ENCODE measurements at regions not wholly inside any gene's neighbourhood (a gene's known extent, or its start where the extent isn't known, plus 50 kb on each side); places are given as distances from the start of the nearest gene placed in this dataset.

DNA sequence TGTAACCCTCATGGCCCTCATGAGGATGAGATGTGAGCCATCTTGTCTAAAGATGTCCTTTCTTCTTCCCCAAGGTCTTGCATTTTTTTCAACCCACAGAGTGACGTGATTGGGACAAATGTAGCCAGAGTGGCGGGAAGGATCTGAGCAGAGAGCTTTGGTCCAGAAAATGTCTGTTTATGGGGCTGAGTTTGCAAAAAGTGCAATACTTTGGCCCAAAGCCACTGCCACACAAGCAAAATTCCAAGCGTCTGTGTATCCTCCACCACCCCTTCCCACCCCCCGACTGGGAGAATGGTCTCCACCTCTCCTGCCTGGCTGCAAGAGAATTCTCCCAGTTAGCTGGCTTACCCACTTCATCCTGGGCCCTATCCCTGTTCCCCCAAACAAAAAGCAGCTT, 246.9 kb upstream of the LRIG1 start:
- Histone ChIP-seq H3K27ac (ENCODE audit: low read depth, low read length) (no peak overlapping the region), H3K27me3 (ENCODE audit: control insufficient read depth, insufficient read depth, low read length) (no peaks in the 10 kb centered on the region)

DNA sequence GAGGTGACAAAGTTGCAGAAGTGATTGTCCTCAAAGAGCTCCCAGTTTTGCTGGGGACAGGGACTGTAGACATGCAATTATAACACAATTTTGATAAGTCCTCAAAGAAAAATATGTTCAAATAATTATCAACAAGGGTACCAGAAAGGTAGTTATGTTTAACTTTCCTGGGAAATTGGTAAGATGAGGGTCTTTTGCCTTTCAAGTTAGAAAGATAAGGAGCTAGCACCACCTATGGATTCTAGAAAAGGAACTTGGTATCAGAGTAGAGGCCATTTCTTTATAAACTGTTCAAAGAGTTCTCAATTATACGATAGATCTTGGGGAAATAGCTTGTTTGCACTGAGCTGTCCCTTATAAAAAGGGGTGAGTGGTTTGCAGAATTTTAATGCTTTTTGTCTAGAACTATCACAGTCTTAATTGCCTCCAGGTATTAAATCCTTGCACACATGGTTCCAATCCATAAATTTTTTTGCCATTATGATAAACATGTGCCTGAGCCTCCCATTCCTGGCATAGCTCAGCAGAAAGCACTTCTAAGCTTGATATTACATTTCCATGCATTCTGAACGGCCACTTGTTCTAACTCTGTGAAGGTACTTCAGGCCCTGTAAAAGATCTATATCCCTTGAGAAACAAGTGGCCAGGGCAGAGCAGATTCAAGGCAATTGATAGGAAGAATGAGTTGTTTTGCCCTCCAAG, 247.5 kb upstream of the LRIG1 start:
- H3K27me3 ChIP-seq (ENCODE audit: control insufficient read depth, insufficient read depth, low read length): no peaks in the 10 kb centered on the region
- H3K36me3 ChIP-seq (ENCODE audit: control insufficient read depth, insufficient read depth, low read length): no peaks in the 10 kb centered on the region
- H3K27ac ChIP-seq (ENCODE audit: low read depth, low read length): no peak overlapping the region
- no peak overlapping the region for H3K9ac ChIP-seq (ENCODE audit: low read depth, low read length)
- no peaks in the 10 kb centered on the region for H3K4me1 ChIP-seq (ENCODE audit: control insufficient read depth, insufficient read depth, low read length)
- no peak overlapping the region for H3K4me3 ChIP-seq (ENCODE audit: low read depth, low read length)
- H3K9me3 ChIP-seq (ENCODE audit: control insufficient read depth, insufficient read depth, low read length): no peaks in the 10 kb centered on the region

More for the DNA sequence above, 246.9 kb upstream of the LRIG1 start:
- Histone ChIP-seq H3K36me3 (ENCODE audit: control insufficient read depth, insufficient read depth, low read length) (no peaks in the 10 kb centered on the region), H3K9ac (ENCODE audit: low read depth, low read length) (no peak overlapping the region), H3K9me3 (ENCODE audit: control insufficient read depth, insufficient read depth, low read length) (no peaks in the 10 kb centered on the region), H3K4me3 (ENCODE audit: low read depth, low read length) (no peak overlapping the region), H3K4me1 (ENCODE audit: control insufficient read depth, insufficient read depth, low read length) (no peaks in the 10 kb centered on the region)

DNA sequence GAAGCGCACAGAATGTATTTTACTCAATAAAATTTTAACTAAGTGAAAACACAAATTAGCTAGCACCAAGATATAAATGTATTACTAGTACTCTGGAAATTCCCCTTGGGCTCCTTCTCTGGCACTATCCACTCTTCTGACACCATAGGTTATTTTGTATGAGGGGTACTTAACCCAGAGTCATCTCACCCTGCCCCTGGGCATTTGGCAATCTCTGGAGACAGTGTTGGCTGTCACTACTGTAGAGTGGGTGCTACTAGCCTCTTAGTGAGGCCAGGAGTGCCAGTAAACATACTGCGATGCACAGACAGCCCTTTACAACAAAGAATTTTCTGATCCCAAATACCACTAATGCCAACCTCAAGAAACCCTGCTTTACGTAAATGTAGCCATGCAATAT, 246.3 kb upstream of the KBTBD8 start:
- no peaks in the 10 kb centered on the region for H3K9me3 ChIP-seq (ENCODE audit: control insufficient read depth, insufficient read depth, low read length)
- H3K27ac ChIP-seq (ENCODE audit: low read depth, low read length): no peak overlapping the region
- no peaks in the 10 kb centered on the region for H3K4me1 ChIP-seq (ENCODE audit: control insufficient read depth, insufficient read depth, low read length)
- H3K36me3 ChIP-seq (ENCODE audit: control insufficient read depth, insufficient read depth, low read length): no peaks in the 10 kb centered on the region
- no peak overlapping the region for H3K4me3 ChIP-seq (ENCODE audit: low read depth, low read length)
- H3K27me3 ChIP-seq (ENCODE audit: control insufficient read depth, insufficient read depth, low read length): no peaks in the 10 kb centered on the region
- H3K9ac ChIP-seq (ENCODE audit: low read depth, low read length): no peak overlapping the region

DNA sequence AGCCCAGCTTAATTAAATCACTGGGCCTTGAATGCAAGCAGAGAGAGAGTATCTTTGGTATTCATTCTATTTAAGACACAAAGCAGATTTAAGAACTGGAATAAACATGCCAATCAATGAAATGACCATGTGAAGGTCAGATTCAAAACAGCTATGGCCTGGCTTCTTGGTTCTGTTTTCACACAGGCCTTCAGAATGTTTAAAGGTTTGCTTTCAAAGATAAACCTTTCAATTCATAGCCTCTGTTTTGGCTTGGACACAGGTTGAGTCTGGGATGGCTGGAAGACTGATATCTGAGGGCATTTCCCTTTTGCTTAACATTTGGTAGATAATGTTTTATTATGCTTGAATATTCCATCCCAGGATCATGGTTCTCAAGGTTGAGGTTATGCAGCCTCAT, 244.4 kb upstream of the KBTBD8 start:
- no peaks in the 10 kb centered on the region for H3K4me1 ChIP-seq (ENCODE audit: control insufficient read depth, insufficient read depth, low read length)
- H3K27me3 ChIP-seq (ENCODE audit: control insufficient read depth, insufficient read depth, low read length): no peaks in the 10 kb centered on the region
- no peaks in the 10 kb centered on the region for H3K36me3 ChIP-seq (ENCODE audit: control insufficient read depth, insufficient read depth, low read length)
- no peak overlapping the region for H3K9ac ChIP-seq (ENCODE audit: low read depth, low read length)
- no peaks in the 10 kb centered on the region for H3K9me3 ChIP-seq (ENCODE audit: control insufficient read depth, insufficient read depth, low read length)
- no peak overlapping the region for H3K4me3 ChIP-seq (ENCODE audit: low read depth, low read length)
- no peak overlapping the region for H3K27ac ChIP-seq (ENCODE audit: low read depth, low read length)

DNA sequence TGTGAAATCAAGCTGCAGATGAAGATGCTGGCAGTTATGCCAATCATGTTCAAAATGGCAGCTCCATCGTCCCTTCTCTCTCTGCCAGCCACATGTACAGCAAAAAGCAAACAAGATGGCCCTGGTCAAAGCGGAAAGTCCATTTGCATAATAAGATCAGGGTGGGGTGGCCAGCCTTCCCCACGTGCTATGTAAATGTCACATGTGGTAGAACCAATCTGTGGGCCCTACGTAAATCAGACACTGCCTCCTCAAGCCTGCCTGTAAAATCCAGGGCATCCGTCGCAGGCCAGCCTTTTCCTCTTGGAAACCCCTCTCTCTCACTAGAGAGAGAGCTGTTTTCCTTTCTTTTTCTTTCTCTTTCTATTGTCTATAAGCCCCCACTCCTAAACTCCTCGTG, 243.5 kb upstream of the KBTBD8 start:
- Histone ChIP-seq H3K4me1 (ENCODE audit: control insufficient read depth, insufficient read depth, low read length) (no peaks in the 10 kb centered on the region), H3K27me3 (ENCODE audit: control insufficient read depth, insufficient read depth, low read length) (no peaks in the 10 kb centered on the region), H3K9ac (ENCODE audit: low read depth, low read length) (no peak overlapping the region), H3K36me3 (ENCODE audit: control insufficient read depth, insufficient read depth, low read length) (no peaks in the 10 kb centered on the region), H3K27ac (ENCODE audit: low read depth, low read length) (no peak overlapping the region), H3K9me3 (ENCODE audit: control insufficient read depth, insufficient read depth, low read length) (no peaks in the 10 kb centered on the region), H3K4me3 (ENCODE audit: low read depth, low read length) (no peak overlapping the region)

DNA sequence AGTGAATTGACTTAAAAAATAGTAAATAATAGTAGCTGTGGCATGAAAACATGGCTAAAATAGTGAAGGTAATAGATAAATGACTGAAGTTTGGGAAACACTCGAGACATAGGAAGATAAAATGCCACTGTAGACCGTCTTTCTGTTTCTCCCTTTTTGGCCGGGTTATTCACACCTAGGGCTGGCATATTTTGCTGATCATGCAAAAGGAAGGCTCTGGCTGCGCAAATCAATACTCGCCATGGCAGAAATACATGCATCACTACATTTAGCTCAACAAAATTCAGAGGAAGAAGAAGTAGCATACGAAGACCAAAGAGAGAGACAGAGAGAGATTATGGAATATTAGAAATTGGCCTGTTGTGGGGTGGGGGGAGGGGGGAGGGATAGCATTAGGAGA, 242.2 kb upstream of the KBTBD8 start:
- Histone ChIP-seq H3K27ac (ENCODE audit: low read depth, low read length) (no peak overlapping the region), H3K36me3 (ENCODE audit: control insufficient read depth, insufficient read depth, low read length) (no peaks in the 10 kb centered on the region), H3K4me1 (ENCODE audit: control insufficient read depth, insufficient read depth, low read length) (no peaks in the 10 kb centered on the region), H3K27me3 (ENCODE audit: control insufficient read depth, insufficient read depth, low read length) (no peaks in the 10 kb centered on the region), H3K9ac (ENCODE audit: low read depth, low read length) (no peak overlapping the region), H3K9me3 (ENCODE audit: control insufficient read depth, insufficient read depth, low read length) (no peaks in the 10 kb centered on the region), H3K4me3 (ENCODE audit: low read depth, low read length) (no peak overlapping the region)

DNA sequence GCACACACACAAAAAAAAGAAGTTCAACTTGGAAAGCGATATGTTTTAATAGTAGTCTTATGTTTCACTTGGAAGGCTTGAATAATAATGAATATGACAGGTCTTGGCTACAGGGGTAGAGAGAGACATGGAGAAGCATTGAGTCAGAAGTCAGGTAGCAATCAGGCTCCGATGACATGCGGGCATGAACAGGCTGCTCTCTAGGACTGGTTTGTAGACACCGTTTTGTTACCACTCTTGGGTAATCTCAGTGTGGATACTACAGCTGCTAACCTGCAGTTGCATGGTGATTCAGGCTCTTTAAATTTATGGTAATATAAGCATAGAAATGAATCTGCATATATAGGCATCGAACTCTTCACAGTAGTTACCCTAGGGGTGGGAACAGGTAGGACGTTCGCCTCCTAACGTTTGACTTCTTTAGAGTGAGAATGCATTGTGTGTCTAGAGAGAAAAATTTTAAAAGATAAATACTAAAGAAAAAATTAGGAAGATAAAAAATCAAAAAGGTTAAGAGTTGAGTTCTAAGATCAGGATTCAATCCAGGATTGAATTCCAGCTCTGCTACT, 241.6 kb upstream of the KBTBD8 start:
- Histone ChIP-seq H3K4me3 (ENCODE audit: low read depth, low read length) (no peak overlapping the region), H3K9me3 (ENCODE audit: control insufficient read depth, insufficient read depth, low read length) (no peaks in the 10 kb centered on the region), H3K27me3 (ENCODE audit: control insufficient read depth, insufficient read depth, low read length) (no peaks in the 10 kb centered on the region), H3K27ac (ENCODE audit: low read depth, low read length) (no peak overlapping the region), H3K4me1 (ENCODE audit: control insufficient read depth, insufficient read depth, low read length) (no peaks in the 10 kb centered on the region), H3K36me3 (ENCODE audit: control insufficient read depth, insufficient read depth, low read length) (no peaks in the 10 kb centered on the region), H3K9ac (ENCODE audit: low read depth, low read length) (no peak overlapping the region)

DNA sequence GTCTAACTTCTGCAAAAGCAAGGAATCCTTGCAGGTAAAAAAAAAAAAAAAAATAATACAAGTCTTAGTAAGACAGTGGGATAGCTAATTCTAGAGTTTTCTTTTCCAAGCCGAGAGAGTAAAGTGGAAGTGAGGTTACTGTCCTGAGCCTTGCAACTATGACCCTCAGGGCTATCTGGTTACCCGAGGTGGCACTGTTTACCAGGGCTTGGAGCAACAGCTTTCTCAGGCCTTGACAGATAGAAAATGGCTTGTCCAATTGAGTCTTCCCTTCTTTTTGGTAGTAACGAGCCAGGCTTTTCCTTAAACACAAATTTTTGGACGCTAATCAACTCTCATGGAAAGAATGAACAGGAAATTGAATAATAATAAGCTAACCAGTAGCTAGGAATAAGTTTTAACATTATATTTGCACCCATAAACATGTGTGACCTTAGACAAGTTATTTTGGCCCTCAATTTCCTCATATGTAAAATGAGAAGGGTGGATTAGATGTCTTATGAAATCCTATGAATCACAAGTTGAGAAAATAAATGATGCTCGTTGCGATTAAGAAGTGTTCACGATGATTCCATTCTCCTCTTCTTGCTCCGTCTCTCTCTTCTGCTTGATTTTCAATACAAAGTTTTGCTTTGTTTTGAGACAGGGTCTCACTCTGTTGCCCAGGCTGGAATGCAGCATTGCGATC, 236.9 kb upstream of the KBTBD8 start:
- Histone ChIP-seq H3K9ac (ENCODE audit: low read depth, low read length) (no peak overlapping the region), H3K4me1 (ENCODE audit: control insufficient read depth, insufficient read depth, low read length) (no peaks in the 10 kb centered on the region), H3K27me3 (ENCODE audit: control insufficient read depth, insufficient read depth, low read length) (no peaks in the 10 kb centered on the region), H3K4me3 (ENCODE audit: low read depth, low read length) (no peak overlapping the region), H3K9me3 (ENCODE audit: control insufficient read depth, insufficient read depth, low read length) (no peaks in the 10 kb centered on the region), H3K36me3 (ENCODE audit: control insufficient read depth, insufficient read depth, low read length) (no peaks in the 10 kb centered on the region), H3K27ac (ENCODE audit: low read depth, low read length) (no peak overlapping the region)

DNA sequence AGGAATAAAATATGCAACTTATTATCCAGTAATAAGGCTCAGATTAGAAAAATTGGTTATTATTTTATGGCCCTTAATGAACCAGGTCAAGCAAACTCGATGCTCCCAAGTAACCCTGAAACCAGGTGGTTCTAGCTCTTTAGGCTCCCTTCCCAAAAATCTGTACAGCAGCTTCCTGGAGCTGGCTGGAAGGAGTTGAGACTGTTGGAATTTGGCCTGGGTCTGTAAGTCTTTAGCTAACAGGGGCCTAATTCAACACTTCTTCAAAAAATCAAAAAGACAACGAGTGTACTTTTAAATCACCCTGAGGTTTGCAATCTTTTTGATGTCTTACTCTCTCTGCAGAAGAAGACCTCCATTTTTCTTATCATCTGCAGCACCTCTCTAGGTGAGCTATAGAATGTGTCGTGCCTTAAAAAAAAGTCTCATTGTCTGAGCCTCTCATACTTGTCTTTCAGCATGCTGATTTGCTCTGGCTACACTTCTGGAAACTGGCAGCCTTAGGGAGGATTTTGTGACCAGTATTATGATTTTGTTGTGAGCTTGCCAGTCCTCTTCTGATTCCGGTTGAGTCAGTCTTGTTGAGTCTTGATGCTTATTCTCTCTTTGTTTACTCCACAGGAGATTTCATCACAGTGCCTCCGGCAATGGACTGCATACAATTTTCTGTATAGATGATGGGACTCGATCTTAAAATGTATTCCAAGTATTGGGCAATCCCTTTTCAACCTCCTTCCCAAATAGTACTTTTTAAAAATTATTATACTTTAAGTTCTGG, 235.0 kb upstream of the KBTBD8 start:
- H3K36me3 ChIP-seq (ENCODE audit: control insufficient read depth, insufficient read depth, low read length): no peaks in the 10 kb centered on the region
- no peak overlapping the region for H3K4me3 ChIP-seq (ENCODE audit: low read depth, low read length)
- no peaks in the 10 kb centered on the region for H3K4me1 ChIP-seq (ENCODE audit: control insufficient read depth, insufficient read depth, low read length)
- no peaks in the 10 kb centered on the region for H3K9me3 ChIP-seq (ENCODE audit: control insufficient read depth, insufficient read depth, low read length)
- no peak overlapping the region for H3K27ac ChIP-seq (ENCODE audit: low read depth, low read length)
- no peaks in the 10 kb centered on the region for H3K27me3 ChIP-seq (ENCODE audit: control insufficient read depth, insufficient read depth, low read length)
- no peak overlapping the region for H3K9ac ChIP-seq (ENCODE audit: low read depth, low read length)

DNA sequence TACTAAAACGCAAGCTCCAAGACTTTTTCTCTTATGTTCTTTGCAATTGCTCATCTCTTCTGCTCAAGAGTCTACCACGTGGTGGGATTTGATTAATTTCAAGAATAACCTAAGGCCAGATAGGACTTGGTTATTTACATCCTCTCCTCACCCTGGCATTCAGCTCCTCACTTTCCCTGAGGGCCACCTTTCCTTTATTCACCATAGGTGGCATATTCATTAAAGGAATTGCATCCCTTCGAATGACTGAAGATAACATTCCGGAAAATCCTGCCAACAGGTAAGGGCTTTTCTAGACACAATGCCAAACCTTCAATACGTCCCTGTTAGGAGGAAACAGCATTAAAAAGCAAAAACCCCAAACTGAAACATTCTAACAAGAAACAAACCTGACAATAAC, 220.0 kb upstream of the KBTBD8 start:
- Histone ChIP-seq H3K4me1 (ENCODE audit: control insufficient read depth, insufficient read depth, low read length) (peaks cover 14% of the 10 kb centered on the region), H3K27me3 (ENCODE audit: control insufficient read depth, insufficient read depth, low read length) (no peaks in the 10 kb centered on the region), H3K27ac (ENCODE audit: low read depth, low read length) (no peak overlapping the region), H3K9ac (ENCODE audit: low read depth, low read length) (no peak overlapping the region), H3K4me3 (ENCODE audit: low read depth, low read length) (no peak overlapping the region), H3K9me3 (ENCODE audit: control insufficient read depth, insufficient read depth, low read length) (no peaks in the 10 kb centered on the region), H3K36me3 (ENCODE audit: control insufficient read depth, insufficient read depth, low read length) (no peaks in the 10 kb centered on the region)

DNA sequence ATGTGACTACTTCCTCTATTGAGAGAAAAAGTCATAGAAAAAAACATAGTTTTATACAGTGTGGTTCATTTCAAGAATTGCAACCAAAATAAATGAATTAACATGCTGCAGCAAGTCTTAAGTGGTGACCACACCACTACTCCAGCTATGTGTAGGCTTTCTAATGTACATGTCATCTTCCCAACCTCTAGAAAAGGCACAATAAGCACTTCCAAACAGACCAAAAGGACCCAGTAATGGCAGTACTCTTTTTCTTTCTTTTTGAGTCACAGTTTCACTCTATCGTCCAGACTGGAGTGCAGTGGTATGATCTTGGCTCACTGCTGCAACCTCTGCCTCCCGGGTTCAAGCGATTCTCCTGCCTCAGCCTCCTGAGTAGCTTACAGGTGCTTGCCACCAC, 219.3 kb upstream of the KBTBD8 start:
- H3K27me3 ChIP-seq (ENCODE audit: control insufficient read depth, insufficient read depth, low read length): no peaks in the 10 kb centered on the region
- H3K9me3 ChIP-seq (ENCODE audit: control insufficient read depth, insufficient read depth, low read length): no peaks in the 10 kb centered on the region
- H3K27ac ChIP-seq (ENCODE audit: low read depth, low read length): no peak overlapping the region
- H3K36me3 ChIP-seq (ENCODE audit: control insufficient read depth, insufficient read depth, low read length): no peaks in the 10 kb centered on the region
- no peak overlapping the region for H3K4me3 ChIP-seq (ENCODE audit: low read depth, low read length)
- H3K4me1 ChIP-seq (ENCODE audit: control insufficient read depth, insufficient read depth, low read length): peaks cover 14% of the 10 kb centered on the region
- no peak overlapping the region for H3K9ac ChIP-seq (ENCODE audit: low read depth, low read length)

Data from HUES48 (cell line).